Endodermal cell (in vitro differentiated cells): ENCODE measurements at regions not wholly inside any gene's neighbourhood (a gene's known extent, or its start where the extent isn't known, plus 50 kb on each side); places are given as distances from the start of the nearest gene placed in this dataset.

Source experiments
- DNase-seq: peaks from one replicate; pipeline ENCODE4 v3.0.0-alpha.2; 2017
- H3K27ac ChIP-seq: 2 replicates; pipeline ENCODE4 v1.5.1; 2013; ENCODE audit warnings: mild to moderate bottlenecking, low read depth, low read length, moderate library complexity
- H3K27me3 ChIP-seq: 2 replicates; pipeline ENCODE4 v1.6.1; 2013; ENCODE audit warnings: mild to moderate bottlenecking, low read length, moderate library complexity; ENCODE audit not compliant: insufficient read depth, control insufficient read depth, poor library complexity, severe bottlenecking
- H3K36me3 ChIP-seq: 2 replicates; pipeline ENCODE4 v1.7.0; 2013; ENCODE audit warnings: mild to moderate bottlenecking, low read length, moderate library complexity; ENCODE audit not compliant: control insufficient read depth, insufficient read depth
- H3K4me1 ChIP-seq: one replicate; pipeline ENCODE4 v1.7.0; 2013; ENCODE audit warnings: low read length; ENCODE audit not compliant: control insufficient read depth, insufficient read depth
- H3K4me3 ChIP-seq: 2 replicates; pipeline ENCODE4 v1.5.1; 2013; ENCODE audit warnings: mild to moderate bottlenecking, low read length, moderate library complexity
- H3K9ac ChIP-seq: 2 replicates; pipeline ENCODE4 v1.6.1; 2013; ENCODE audit warnings: mild to moderate bottlenecking, low read length, moderate library complexity; ENCODE audit not compliant: poor library complexity, severe bottlenecking; ENCODE audit errors: extremely low read depth
- H3K9me3 ChIP-seq: 2 replicates; pipeline ENCODE4 v1.6.1; 2013; ENCODE audit warnings: mild to moderate bottlenecking, low read length, moderate library complexity; ENCODE audit not compliant: control insufficient read depth
- H3K27ac Mint-ChIP-seq: 2 replicates; pipeline ENCODE4 v1.8.0; 2020; ENCODE audit warnings: mixed read lengths
- H3K27me3 Mint-ChIP-seq: 2 replicates; pipeline ENCODE4 v1.8.0; 2021; ENCODE audit warnings: mild to moderate bottlenecking, mixed read lengths; ENCODE audit not compliant: insufficient read depth
- H3K36me3 Mint-ChIP-seq: 2 replicates; pipeline ENCODE4 v1.8.0; 2020; ENCODE audit warnings: low read depth, mixed read lengths
- H3K4me1 Mint-ChIP-seq: 2 replicates; pipeline ENCODE4 v1.8.0; 2020; ENCODE audit warnings: mixed read lengths
- H3K4me3 Mint-ChIP-seq: 2 replicates; pipeline ENCODE4 v1.8.0; 2020; ENCODE audit warnings: mild to moderate bottlenecking, moderate library complexity, mixed read lengths
- H3K9me3 Mint-ChIP-seq: 2 replicates; pipeline ENCODE4 v1.8.0; 2020; ENCODE audit warnings: mild to moderate bottlenecking, mixed read lengths
- WGBS, 2 experiments: methylation state at CpG; one replicate each; pipeline versions ENCODE4 v1.1.5 to v1.1.7; 2013; ENCODE audit warnings: missing lambda C conversion rate in 2 of 2, mixed read lengths in 1 of 2; ENCODE audit not compliant: insufficient coverage in 1 of 2, insufficient read length in 1 of 2; 5-methylcytosine and 5-hydroxymethylcytosine counted together
- TF ChIP-seq, protein P1 (sequence below): fragments of 200-600 bp; sonication (generic); conservative IDR thresholded peaks from 2 replicates; pipeline ENCODE4 v1.5.0; 2021; ENCODE audit warnings: antibody characterized with exemption, mild to moderate bottlenecking

DNA sequence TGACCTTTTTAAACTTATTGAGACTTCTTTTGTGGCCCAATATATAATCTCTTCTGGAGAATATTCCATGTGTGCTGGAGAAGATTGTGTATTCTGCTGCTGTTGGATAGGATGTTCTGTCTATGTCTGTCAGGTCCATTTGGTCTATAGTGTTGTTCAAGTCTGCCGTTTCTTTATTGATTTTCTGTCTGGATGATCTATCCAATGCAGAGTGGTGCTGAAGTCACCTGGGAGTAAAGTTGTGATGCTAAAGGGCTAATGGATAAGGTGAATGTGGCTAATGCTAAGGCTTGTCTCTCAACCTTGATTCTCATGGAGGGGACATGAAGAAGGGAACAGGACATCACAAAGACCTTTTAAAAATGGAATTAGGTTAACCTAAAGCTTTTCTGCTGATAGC lies 72.0 kb upstream of the AP1S2 start:
- no peak overlapping the region for H3K9ac ChIP-seq
- Mint-ChIP-seq H3K36me3 (no peaks in the 10 kb centered on the region), H3K9me3 (no peaks in the 10 kb centered on the region), H3K4me3 (no peak overlapping the region), H3K27ac (no peak overlapping the region), H3K27me3 (no peaks in the 10 kb centered on the region), H3K4me1 (peaks cover 32% of the 10 kb centered on the region)
- TF ChIP-seq, protein P1, sequence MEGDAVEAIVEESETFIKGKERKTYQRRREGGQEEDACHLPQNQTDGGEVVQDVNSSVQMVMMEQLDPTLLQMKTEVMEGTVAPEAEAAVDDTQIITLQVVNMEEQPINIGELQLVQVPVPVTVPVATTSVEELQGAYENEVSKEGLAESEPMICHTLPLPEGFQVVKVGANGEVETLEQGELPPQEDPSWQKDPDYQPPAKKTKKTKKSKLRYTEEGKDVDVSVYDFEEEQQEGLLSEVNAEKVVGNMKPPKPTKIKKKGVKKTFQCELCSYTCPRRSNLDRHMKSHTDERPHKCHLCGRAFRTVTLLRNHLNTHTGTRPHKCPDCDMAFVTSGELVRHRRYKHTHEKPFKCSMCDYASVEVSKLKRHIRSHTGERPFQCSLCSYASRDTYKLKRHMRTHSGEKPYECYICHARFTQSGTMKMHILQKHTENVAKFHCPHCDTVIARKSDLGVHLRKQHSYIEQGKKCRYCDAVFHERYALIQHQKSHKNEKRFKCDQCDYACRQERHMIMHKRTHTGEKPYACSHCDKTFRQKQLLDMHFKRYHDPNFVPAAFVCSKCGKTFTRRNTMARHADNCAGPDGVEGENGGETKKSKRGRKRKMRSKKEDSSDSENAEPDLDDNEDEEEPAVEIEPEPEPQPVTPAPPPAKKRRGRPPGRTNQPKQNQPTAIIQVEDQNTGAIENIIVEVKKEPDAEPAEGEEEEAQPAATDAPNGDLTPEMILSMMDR, result no peak
- no peak for DNase-seq
- no peaks in the 10 kb centered on the region for H3K27me3 ChIP-seq
- 78% methylated on average over 1 of the region's 1 CpG; no CpG with 5 or more reads in 1 of the 2 experiments for WGBS, 2 experiments
- H3K4me1 ChIP-seq, result peaks cover 3% of the 10 kb centered on the region
- H3K36me3 ChIP-seq, result no peaks in the 10 kb centered on the region
- H3K9me3 ChIP-seq, result no peaks in the 10 kb centered on the region
- no peak overlapping the region for H3K27ac ChIP-seq
- no peak overlapping the region for H3K4me3 ChIP-seq

DNA sequence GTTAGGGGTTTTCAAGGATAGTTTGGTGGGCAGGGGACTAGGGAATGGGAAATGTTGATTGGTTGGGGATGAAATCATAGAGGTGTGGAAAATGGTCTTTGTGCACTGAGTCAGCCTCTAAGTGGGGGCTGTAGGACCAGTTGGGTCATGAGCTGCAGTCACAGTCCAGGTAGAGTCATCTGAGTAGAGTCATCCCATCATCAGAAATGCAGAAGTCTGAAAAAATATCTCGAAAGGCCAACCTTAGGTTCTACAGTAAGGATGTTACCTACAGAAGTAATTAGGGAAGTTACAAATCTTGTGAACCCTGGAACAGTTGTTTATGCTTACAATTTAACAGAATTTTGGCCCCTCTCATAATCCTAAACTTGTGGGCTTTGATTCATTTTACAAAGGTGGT lies 63.4 kb upstream of the AP1S2 start:
- WGBS, 2 experiments, result 80 to 88% methylated on average over 1 of the region's 1 CpG

DNA sequence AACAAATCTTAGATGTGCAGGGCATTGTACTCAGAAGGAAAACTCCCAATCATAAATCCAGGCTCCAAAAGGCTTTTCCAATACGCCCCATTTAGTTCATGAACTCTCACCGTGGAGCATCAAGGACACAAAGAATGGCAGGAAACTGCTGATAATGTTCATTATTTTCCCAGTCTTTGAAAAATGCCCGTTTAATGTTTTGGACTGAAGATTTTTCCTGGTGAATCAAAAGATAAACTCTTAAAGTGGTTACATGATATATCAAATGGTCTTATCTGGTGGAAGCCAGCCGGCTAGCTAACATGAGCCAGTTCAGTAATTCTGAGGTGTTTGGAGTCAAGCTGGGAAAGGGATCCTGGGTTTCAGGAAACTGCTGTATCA lies 62.1 kb upstream of the AP1S2 start:
- Mint-ChIP-seq H3K4me3 (no peak overlapping the region), H3K36me3 (peaks cover 12% of the 10 kb centered on the region), H3K27ac (no peak overlapping the region), H3K9me3 (peaks cover 31% of the 10 kb centered on the region), H3K27me3 (peaks cover 2% of the 10 kb centered on the region), H3K4me1 (peaks cover 14% of the 10 kb centered on the region)
- TF ChIP-seq, protein P1, result no peak
- no peaks in the 10 kb centered on the region for H3K36me3 ChIP-seq
- H3K9ac ChIP-seq, result no peak overlapping the region
- peaks cover 16% of the 10 kb centered on the region for H3K9me3 ChIP-seq
- 92 to 94% methylated on average over 2 to 4 of the region's 4 CpGs for WGBS, 2 experiments
- H3K4me1 ChIP-seq, result no peaks in the 10 kb centered on the region
- H3K27me3 ChIP-seq, result no peaks in the 10 kb centered on the region
- no peak overlapping the region for H3K4me3 ChIP-seq
- H3K27ac ChIP-seq, result no peak overlapping the region
- no peak for DNase-seq

More for the DNA sequence above, 63.4 kb upstream of the AP1S2 start:
- no peak overlapping the region for H3K4me3 Mint-ChIP-seq
- Histone ChIP-seq H3K27me3 (no peaks in the 10 kb centered on the region), H3K36me3 (no peaks in the 10 kb centered on the region), H3K4me3 (no peak overlapping the region), H3K27ac (no peak overlapping the region), H3K4me1 (no peaks in the 10 kb centered on the region), H3K9ac (no peak overlapping the region), H3K9me3 (peaks cover 16% of the 10 kb centered on the region)
- H3K9me3 Mint-ChIP-seq, result peaks cover 31% of the 10 kb centered on the region
- no peak for DNase-seq
- TF ChIP-seq, protein P1, result no peak
- H3K36me3 Mint-ChIP-seq, result peaks cover 12% of the 10 kb centered on the region
- peaks cover 2% of the 10 kb centered on the region for H3K27me3 Mint-ChIP-seq
- H3K27ac Mint-ChIP-seq, result no peak overlapping the region
- H3K4me1 Mint-ChIP-seq, result peaks cover 14% of the 10 kb centered on the region
